Astrocyte of the spinal cord (primary cell): ENCODE measurements at regions not wholly inside any gene's neighbourhood (a gene's known extent, or its start where the extent isn't known, plus 50 kb on each side); places are given as distances from the start of the nearest gene placed in this dataset.

Source experiments
- DNase-seq: peaks from one replicate; pipeline ENCODE4 v3.0.0; 2011; ENCODE audit warnings: low read depth, low spot score
- H3K4me3 ChIP-seq: 2 replicates; pipeline ENCODE4 v1.5.1; 2011; ENCODE audit warnings: low read depth, mild to moderate bottlenecking, low read length, moderate library complexity
- in situ Hi-C: cut with HindIII; loops from 2 replicates; pipeline ENCODE4 v1.10.0; 2017; ENCODE audit warnings: low sequenced_read_pairs
- TF ChIP-seq, protein P1 (sequence below): IDR thresholded peaks from 2 replicates; pipeline ENCODE4 v1.5.1; 2012; ENCODE audit warnings: low read depth, mild to moderate bottlenecking, low read length, inconsistent platforms

DNA sequence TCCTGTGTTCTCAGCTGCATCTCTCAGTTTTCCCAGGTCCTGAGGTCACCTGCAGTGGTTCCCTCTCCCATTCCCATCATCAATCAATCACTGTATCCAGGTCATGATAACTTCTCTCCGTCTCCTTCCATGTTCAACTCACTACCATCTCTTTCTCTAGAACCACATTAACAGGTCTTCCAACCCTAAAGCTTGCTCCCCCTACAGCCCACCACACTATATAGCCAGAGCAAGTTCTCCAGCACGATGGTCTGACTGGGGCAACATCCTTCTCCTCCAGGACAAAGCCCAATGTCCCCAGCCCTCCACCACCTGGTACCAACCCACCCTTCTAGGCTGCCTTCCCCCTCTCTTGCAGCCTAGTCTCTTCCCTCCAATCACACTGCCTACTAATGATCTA, 241.6 kb downstream of the CDK5RAP2 start:
- H3K4me3 ChIP-seq, result no peak overlapping the region
- in situ Hi-C loops, result no loop called here
- TF ChIP-seq, protein P1, sequence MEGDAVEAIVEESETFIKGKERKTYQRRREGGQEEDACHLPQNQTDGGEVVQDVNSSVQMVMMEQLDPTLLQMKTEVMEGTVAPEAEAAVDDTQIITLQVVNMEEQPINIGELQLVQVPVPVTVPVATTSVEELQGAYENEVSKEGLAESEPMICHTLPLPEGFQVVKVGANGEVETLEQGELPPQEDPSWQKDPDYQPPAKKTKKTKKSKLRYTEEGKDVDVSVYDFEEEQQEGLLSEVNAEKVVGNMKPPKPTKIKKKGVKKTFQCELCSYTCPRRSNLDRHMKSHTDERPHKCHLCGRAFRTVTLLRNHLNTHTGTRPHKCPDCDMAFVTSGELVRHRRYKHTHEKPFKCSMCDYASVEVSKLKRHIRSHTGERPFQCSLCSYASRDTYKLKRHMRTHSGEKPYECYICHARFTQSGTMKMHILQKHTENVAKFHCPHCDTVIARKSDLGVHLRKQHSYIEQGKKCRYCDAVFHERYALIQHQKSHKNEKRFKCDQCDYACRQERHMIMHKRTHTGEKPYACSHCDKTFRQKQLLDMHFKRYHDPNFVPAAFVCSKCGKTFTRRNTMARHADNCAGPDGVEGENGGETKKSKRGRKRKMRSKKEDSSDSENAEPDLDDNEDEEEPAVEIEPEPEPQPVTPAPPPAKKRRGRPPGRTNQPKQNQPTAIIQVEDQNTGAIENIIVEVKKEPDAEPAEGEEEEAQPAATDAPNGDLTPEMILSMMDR, result no peak
- DNase-seq, result no peak

DNA sequence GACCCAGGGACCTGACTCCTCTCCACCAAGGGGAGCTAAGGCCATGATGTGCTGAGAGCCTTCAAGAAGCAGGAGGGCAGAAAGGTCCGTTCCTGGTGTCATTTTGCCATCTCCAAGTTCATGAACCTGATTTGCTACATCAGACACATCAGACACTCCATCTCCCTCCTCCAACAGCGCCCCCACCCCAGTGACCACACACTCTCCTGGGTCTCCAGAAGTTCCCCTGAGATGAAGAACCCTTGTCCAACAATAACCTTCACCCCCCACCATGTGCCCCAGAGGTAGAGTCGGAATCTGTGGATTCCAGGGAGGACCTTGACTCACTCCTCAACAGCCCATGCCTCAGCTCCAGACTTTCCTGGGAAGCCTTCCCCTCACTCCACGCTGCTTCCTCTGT, 242.8 kb downstream of the CDK5RAP2 start:
- in situ Hi-C loops, result no loop called here
- no peak for DNase-seq
- H3K4me3 ChIP-seq, result no peak overlapping the region
- TF ChIP-seq, protein P1, result no peak

- in situ Hi-C loops, result no loop called here
- H3K4me3 ChIP-seq, result no peak overlapping the region
- no peak for DNase-seq
- TF ChIP-seq, protein P1, result no peak
Measured at GRCh38 chr9:120336753-120337090, 243.2 kb downstream of the CDK5RAP2 start.

- TF ChIP-seq, protein P1, result no peak
- in situ Hi-C loops, result no loop called here
- no peak for DNase-seq
- no peak overlapping the region for H3K4me3 ChIP-seq
Measured at GRCh38 chr9:120336021-120336752, 243.8 kb downstream of the CDK5RAP2 start.

DNA sequence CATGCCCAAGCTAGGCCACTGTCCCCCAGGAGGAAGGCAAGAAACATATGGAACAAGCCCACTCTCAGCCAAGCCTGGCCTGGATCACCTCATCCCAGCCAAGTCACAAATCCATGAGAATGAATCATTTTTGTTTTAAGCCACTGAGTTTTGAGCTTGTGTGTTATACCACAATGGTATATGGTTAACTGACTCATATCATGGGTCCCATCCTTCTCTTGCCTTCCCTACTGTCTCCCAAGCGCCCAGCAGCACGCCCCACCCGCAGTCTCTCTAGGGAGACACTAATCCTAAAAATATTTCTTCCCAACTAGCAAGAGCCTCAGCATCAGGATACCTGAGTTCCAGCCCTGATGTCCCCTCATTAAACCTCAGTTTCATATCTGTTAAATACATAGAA, 248.1 kb downstream of the CDK5RAP2 start:
- in situ Hi-C loops, result no loop called here
- peak; percentile 42 for DNase-seq
- TF ChIP-seq, protein P1, result no peak
- H3K4me3 ChIP-seq, result no peak overlapping the region

DNA sequence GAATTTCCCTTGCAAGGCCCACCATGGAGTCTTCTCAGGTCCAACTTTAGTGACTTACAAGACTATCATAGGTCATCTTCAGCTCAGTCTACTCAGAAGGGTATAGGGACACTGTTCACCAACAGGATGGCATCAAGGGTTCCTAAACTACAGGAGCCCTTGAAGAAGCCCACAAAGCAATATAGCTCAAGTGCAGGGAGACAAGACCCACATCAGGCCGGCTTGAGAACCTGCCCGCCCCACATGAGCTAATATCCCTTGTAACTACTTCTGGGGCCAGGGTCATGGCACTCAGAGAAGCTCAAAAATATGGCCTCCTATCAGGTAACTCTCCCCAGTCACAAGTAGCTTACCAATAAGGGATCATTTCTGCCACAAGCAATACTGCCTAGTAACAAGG, 249.9 kb downstream of the CDK5RAP2 start:
- in situ Hi-C loops, result no loop called here
- TF ChIP-seq, protein P1, result no peak

More for the DNA sequence above, 249.9 kb downstream of the CDK5RAP2 start:
- DNase-seq, result no peak
- H3K4me3 ChIP-seq, result no peak overlapping the region
